Bronchial epithelial cell (primary cell): ENCODE measurements at regions not wholly inside any gene's neighbourhood (a gene's known extent, or its start where the extent isn't known, plus 50 kb on each side); places are given as distances from the start of the nearest gene placed in this dataset.

Source experiments
- DNase-seq: peaks from one replicate; pipeline ENCODE4 v3.0.0-alpha.2; 2010; ENCODE audit warnings: low read depth
- FAIRE-seq: peaks from 2 replicates; lab custom pipeline; 2011; peaks lifted over from hg19 to GRCh38; lab: Jason Lieb, UNC
- H3K27me3 ChIP-seq: 2 replicates; pipeline ENCODE4 v1.5.1; 2011; ENCODE audit warnings: low read length; ENCODE audit not compliant: control insufficient read depth, insufficient read depth
- H3K36me3 ChIP-seq: 2 replicates; pipeline ENCODE4 v1.5.1; 2011; ENCODE audit warnings: low read length; ENCODE audit not compliant: control insufficient read depth, insufficient read depth
- H3K4me3 ChIP-seq: 2 replicates; pipeline ENCODE4 v1.5.1; 2011; ENCODE audit warnings: mild to moderate bottlenecking, low read depth, low read length, control low read depth
- TF ChIP-seq, protein P1 (sequence below): IDR thresholded peaks from 2 replicates; pipeline ENCODE4 v1.5.1; 2011; ENCODE audit warnings: mild to moderate bottlenecking, moderate library complexity, low read length, control low read depth, inconsistent platforms; ENCODE audit not compliant: insufficient read depth, severe bottlenecking

- Histone ChIP-seq H3K4me3 (no peak overlapping the region), H3K27me3 (no peaks in the 10 kb centered on the region), H3K36me3 (no peaks in the 10 kb centered on the region)
- no peak for FAIRE-seq
- TF ChIP-seq, protein P1, sequence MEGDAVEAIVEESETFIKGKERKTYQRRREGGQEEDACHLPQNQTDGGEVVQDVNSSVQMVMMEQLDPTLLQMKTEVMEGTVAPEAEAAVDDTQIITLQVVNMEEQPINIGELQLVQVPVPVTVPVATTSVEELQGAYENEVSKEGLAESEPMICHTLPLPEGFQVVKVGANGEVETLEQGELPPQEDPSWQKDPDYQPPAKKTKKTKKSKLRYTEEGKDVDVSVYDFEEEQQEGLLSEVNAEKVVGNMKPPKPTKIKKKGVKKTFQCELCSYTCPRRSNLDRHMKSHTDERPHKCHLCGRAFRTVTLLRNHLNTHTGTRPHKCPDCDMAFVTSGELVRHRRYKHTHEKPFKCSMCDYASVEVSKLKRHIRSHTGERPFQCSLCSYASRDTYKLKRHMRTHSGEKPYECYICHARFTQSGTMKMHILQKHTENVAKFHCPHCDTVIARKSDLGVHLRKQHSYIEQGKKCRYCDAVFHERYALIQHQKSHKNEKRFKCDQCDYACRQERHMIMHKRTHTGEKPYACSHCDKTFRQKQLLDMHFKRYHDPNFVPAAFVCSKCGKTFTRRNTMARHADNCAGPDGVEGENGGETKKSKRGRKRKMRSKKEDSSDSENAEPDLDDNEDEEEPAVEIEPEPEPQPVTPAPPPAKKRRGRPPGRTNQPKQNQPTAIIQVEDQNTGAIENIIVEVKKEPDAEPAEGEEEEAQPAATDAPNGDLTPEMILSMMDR = no peak
- no peak for DNase-seq
Observed at GRCh38 chr9:35540315-35540714, 50.4 kb downstream of the RUSC2 start.

DNA sequence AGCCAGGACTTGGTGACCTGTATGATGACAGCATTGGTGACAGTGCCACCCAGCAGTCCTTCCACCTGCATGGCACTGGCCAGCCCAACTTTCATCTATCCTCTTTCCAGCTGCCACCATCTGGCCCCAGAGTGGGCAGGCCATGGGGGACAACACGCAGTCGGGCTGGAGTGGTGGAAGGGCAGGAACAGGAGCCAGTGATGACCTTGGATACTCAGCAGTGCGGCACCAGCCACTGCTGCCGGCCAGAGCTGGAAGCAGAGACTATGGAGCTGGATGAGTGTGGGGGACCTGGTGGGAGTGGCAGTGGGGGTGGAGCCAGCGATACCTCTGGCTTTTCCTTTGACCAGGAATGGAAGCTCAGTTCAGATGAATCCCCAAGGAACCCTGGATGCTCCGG lies 56.9 kb downstream of the RUSC2 start:
- TF ChIP-seq, protein P1 = no peak
- no peak for FAIRE-seq
- peaks cover 1% of the 10 kb centered on the region for H3K36me3 ChIP-seq

DNA sequence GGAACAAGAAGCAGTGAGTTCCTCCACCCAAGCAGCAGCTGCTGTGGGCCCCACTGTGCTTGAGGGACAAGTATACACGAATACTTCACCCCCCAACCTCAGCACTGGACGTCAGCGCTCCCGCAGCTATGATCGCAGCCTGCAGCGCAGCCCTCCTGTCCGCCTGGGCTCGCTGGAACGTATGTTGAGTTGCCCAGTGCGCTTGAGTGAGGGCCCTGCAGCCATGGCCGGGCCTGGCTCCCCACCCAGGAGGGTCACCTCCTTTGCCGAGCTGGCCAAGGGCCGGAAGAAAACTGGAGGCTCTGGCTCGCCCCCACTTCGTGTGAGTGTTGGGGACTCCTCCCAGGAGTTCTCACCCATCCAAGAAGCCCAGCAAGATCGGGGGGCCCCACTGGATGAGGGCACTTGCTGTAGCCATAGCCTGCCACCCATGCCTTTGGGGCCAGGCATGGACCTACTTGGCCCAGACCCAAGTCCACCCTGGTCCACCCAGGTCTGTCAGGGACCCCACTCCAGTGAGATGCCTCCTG lies 57.1 kb upstream of the TESK1 start:
- Histone ChIP-seq H3K4me3 (no peak overlapping the region), H3K27me3 (no peaks in the 10 kb centered on the region), H3K36me3 (peaks cover 1% of the 10 kb centered on the region)
- FAIRE-seq (no peak), DNase-seq (no peak)
- TF ChIP-seq, protein P1 = no peak

More for the DNA sequence above, 56.9 kb downstream of the RUSC2 start:
- DNase-seq = no peak
- Histone ChIP-seq H3K27me3 (no peaks in the 10 kb centered on the region), H3K4me3 (no peak overlapping the region)

DNA sequence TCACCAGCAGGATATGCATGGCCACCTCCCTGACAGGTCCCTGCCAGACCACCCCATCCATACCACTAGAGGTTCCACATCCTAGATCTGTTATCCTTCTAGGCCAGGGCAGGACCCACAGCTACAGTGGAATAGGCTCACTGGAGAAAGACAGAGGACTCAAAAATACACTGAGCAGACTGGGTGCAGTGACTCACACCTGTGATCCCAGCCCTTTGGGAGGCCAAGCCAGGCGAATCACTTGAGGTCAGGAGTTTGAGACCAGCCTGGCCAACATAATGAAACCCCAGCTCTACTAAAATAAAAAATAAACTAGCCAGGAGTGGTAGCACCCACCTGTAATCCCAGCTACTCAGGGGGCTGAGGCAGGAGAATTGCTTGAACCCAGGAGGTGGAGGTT lies 56.5 kb upstream of the TESK1 start:
- FAIRE-seq = no peak
- H3K36me3 ChIP-seq = peaks cover 1% of the 10 kb centered on the region
- TF ChIP-seq, protein P1 = no peak

GRCh38 chr9:35549441-35549840 lies 55.6 kb upstream of the TESK1 start:
- Histone ChIP-seq H3K4me3 (no peak overlapping the region), H3K27me3 (no peaks in the 10 kb centered on the region), H3K36me3 (peaks cover 1% of the 10 kb centered on the region)
- TF ChIP-seq, protein P1 = no peak
- DNase-seq (no peak), FAIRE-seq (no peak)

More for the DNA sequence above, 56.5 kb upstream of the TESK1 start:
- Histone ChIP-seq H3K4me3 (no peak overlapping the region), H3K27me3 (no peaks in the 10 kb centered on the region)
- no peak for DNase-seq

- H3K36me3 ChIP-seq = peaks cover 16% of the 10 kb centered on the region
- H3K4me3 ChIP-seq = no peak overlapping the region
- DNase-seq (no peak), FAIRE-seq (no peak)
- no peaks in the 10 kb centered on the region for H3K27me3 ChIP-seq
- TF ChIP-seq, protein P1 = no peak
Observed at GRCh38 chr9:35552376-35552775, 52.7 kb upstream of the TESK1 start.
